Limb (tissue), 2 donors: ENCODE measurements at regions not wholly inside any gene's neighbourhood (a gene's known extent, or its start where the extent isn't known, plus 50 kb on each side); places are given as distances from the start of the nearest gene placed in this dataset.
"Not testable (repeated sequence)": the region's sequence is repeated elsewhere in the genome, so short reads cannot be mapped to it uniquely, and the experiment has no call there.

Source experiments
- DNase-seq, 2 donors: peaks; one replicate each; pipeline ENCODE4 v3.0.0-alpha.2; 2016; ENCODE audit errors: extremely low spot score in 2 of 2

DNA sequence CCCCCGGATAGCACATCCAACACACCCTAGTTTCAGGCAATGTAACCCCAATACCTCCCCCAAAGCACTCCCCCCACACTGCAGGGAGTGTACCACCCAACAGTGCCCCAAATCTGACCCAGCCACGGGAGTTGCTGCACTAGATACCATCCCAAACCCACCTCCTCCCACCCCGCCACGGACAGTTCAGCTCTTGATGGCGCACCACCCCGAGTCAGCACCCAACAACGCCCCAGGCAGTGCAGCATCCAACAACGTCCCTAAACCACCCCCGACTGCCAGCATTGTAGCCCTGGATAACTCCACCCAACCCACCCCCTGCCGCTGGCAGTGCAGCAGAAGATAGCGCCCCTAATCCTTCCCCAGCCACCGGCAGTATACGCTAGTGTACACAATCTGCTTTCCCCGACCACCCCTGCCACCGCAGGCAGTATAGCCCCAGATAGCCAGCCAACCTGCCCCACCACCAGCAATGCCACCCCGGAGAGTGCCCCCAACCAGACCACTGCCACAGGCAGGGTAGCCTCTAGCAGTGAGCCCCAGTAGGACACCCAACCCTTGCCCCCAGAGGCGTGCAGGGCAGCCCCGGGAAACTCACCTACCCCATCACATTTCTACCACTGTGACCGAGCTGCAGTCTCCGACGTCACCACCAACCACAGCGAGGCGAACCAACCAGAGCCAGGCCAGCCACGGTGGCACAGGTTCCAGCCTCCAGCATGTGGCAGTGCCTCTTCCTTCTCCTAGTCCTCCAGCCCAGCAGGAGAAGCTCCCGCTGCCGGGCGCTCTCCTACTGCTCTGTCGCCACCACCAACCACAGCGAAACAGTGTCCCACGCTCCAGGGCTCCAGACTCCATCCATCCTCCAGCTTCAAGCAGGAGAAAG, 178.1 kb downstream of the POTEB3 start:
- no peak for DNase-seq

- no peak for DNase-seq
These were observed 178.8 kb downstream of the POTEB3 start for GRCh38 chr15:21261396-21261964.

DNA sequence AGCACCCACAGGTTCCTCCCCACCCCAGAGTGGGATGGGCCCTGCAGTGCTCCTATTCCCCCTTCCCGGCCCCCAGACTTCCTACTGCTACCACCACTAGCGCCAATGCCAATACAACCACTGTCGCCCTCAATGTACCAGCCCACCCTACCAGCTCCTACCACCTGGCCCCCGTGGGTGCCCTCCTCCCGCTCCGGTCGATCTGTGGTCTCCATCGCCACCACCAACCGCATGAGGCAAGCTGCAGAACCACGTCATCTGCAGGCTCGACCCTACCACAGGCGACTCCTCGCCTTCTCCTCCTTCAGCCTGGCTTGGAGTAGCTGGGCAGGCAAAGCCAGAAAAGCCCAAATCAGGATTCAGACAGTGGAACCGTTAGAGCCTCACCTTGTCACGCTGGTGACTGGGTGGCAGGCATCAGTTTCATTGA, 179.3 kb downstream of the POTEB3 start:
- no peak for DNase-seq

DNA sequence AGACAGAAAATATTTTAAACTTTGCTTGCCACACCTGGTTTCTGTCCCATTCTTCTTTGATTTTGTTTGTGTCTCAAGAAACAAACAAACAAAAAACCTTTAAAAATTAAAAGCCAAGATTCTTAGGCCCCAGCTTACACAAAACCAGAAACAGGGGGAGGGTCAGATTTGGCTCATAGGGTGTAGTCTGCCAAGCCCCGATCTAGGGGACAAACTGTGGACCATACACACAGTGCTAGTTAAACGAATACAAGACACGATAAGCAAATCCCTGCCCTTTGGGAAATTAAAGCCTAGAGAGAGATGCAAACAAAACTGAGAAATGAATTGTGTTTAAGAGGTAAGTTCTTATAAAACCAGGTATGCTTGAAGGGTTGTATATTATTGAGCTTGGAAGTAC, 181.7 kb downstream of the POTEB3 start:
- not testable (repeated sequence) for DNase-seq

- not testable (repeated sequence) for DNase-seq
These were observed 190.7 kb downstream of the POTEB3 start for GRCh38 chr15:21249508-21250019.
